SK-N-SH treated with all-trans-retinoic acid at 6 μM for 48 hours (cell line): ENCODE measurements at regions not wholly inside any gene's neighbourhood (a gene's known extent, or its start where the extent isn't known, plus 50 kb on each side); places are given as distances from the start of the nearest gene placed in this dataset.

ENCODE experiments used
- ARNTL ChIP-seq: fragments of 450-650 bp; formaldehyde crosslinking; IDR thresholded peaks from 2 replicates; pipeline ENCODE4 v1.5.0; 2020; ENCODE audit warnings: low read depth, mild to moderate bottlenecking, moderate library complexity, borderline replicate concordance
- CREB5 ChIP-seq: fragments of 250-450 bp; sonication (Bioruptor Pico); IDR thresholded peaks from 2 replicates; pipeline ENCODE4 v1.5.1; 2020; ENCODE audit warnings: low read depth, mild to moderate bottlenecking, moderate library complexity
- CSDC2 ChIP-seq: fragments of 250-450 bp; sonication (Bioruptor Pico); IDR thresholded peaks from 2 replicates; pipeline ENCODE4 v1.5.0; 2020; ENCODE audit warnings: mild to moderate bottlenecking, moderate library complexity
- OSR1 ChIP-seq: fragments of 250-450 bp; sonication (Bioruptor Pico); IDR thresholded peaks from 2 replicates; pipeline ENCODE4 v1.8.0; 2022; ENCODE audit warnings: moderate library complexity, mild to moderate bottlenecking, inconsistent platforms
- PPARA ChIP-seq: fragments of 250-450 bp; sonication (Bioruptor Pico); IDR thresholded peaks from 2 replicates; pipeline ENCODE4 v1.5.0; 2020; ENCODE audit warnings: mild to moderate bottlenecking, borderline replicate concordance
- SNAI2 ChIP-seq: fragments of 250-450 bp; sonication (Bioruptor Pico); IDR thresholded peaks from 2 replicates; pipeline ENCODE4 v1.5.0; 2020; ENCODE audit warnings: mild to moderate bottlenecking, moderate library complexity
- TCF4 ChIP-seq: fragments of 250-450 bp; sonication (Bioruptor Pico); IDR thresholded peaks from 2 replicates; pipeline ENCODE4 v1.8.0; 2021; ENCODE audit warnings: mild to moderate bottlenecking, moderate library complexity, borderline replicate concordance
- TOX ChIP-seq: fragments of 250-450 bp; sonication (Bioruptor Pico); IDR thresholded peaks from 2 replicates; pipeline ENCODE4 v1.8.0; 2021; ENCODE audit warnings: mild to moderate bottlenecking, moderate library complexity, borderline replicate concordance
- ZFP3 ChIP-seq: fragments of 250-450 bp; sonication (Bioruptor Pico); IDR thresholded peaks from 2 replicates; pipeline ENCODE4 v1.5.0; 2020; ENCODE audit warnings: mild to moderate bottlenecking, moderate library complexity
- TF ChIP-seq, protein P1 (sequence below): fragments of 250-450 bp; sonication (Bioruptor Pico); IDR thresholded peaks from 2 replicates; pipeline ENCODE4 v1.5.1; 2021; ENCODE audit warnings: mild to moderate bottlenecking, moderate library complexity
- TF ChIP-seq, protein P2 (sequence below): fragments of 250-450 bp; sonication (Bioruptor Pico); IDR thresholded peaks from 2 replicates; pipeline ENCODE4 v1.8.0; 2021; ENCODE audit warnings: low read depth, mild to moderate bottlenecking, moderate library complexity, borderline replicate concordance
- TF ChIP-seq, protein P3 (sequence below): fragments of 250-450 bp; sonication (Bioruptor Pico); IDR thresholded peaks from 2 replicates; pipeline ENCODE4 v1.8.0; 2020; ENCODE audit warnings: mild to moderate bottlenecking, moderate library complexity, borderline replicate concordance

- TF ChIP-seq TCF4, result no peak
- TF ChIP-seq, protein P1, sequence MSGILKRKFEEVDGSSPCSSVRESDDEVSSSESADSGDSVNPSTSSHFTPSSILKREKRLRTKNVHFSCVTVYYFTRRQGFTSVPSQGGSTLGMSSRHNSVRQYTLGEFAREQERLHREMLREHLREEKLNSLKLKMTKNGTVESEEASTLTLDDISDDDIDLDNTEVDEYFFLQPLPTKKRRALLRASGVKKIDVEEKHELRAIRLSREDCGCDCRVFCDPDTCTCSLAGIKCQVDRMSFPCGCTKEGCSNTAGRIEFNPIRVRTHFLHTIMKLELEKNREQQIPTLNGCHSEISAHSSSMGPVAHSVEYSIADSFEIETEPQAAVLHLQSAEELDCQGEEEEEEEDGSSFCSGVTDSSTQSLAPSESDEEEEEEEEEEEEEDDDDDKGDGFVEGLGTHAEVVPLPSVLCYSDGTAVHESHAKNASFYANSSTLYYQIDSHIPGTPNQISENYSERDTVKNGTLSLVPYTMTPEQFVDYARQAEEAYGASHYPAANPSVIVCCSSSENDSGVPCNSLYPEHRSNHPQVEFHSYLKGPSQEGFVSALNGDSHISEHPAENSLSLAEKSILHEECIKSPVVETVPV, result no peak
- TF ChIP-seq, protein P2, sequence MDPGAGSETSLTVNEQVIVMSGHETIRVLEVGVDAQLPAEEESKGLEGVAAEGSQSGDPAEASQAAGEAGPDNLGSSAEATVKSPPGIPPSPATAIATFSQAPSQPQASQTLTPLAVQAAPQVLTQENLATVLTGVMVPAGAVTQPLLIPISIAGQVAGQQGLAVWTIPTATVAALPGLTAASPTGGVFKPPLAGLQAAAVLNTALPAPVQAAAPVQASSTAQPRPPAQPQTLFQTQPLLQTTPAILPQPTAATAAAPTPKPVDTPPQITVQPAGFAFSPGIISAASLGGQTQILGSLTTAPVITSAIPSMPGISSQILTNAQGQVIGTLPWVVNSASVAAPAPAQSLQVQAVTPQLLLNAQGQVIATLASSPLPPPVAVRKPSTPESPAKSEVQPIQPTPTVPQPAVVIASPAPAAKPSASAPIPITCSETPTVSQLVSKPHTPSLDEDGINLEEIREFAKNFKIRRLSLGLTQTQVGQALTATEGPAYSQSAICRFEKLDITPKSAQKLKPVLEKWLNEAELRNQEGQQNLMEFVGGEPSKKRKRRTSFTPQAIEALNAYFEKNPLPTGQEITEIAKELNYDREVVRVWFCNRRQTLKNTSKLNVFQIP (CRISPR knock-in tag), result no peak
- no peak for TF ChIP-seq ZFP3 (CRISPR knock-in tag)
- no peak for TF ChIP-seq TOX (CRISPR knock-in tag)
- TF ChIP-seq PPARA (CRISPR knock-in tag), result no peak
- no peak for TF ChIP-seq SNAI2 (CRISPR knock-in tag)
- TF ChIP-seq, protein P3, sequence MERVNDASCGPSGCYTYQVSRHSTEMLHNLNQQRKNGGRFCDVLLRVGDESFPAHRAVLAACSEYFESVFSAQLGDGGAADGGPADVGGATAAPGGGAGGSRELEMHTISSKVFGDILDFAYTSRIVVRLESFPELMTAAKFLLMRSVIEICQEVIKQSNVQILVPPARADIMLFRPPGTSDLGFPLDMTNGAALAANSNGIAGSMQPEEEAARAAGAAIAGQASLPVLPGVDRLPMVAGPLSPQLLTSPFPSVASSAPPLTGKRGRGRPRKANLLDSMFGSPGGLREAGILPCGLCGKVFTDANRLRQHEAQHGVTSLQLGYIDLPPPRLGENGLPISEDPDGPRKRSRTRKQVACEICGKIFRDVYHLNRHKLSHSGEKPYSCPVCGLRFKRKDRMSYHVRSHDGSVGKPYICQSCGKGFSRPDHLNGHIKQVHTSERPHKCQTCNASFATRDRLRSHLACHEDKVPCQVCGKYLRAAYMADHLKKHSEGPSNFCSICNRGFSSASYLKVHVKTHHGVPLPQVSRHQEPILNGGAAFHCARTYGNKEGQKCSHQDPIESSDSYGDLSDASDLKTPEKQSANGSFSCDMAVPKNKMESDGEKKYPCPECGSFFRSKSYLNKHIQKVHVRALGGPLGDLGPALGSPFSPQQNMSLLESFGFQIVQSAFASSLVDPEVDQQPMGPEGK (CRISPR knock-in tag), result no peak
- TF ChIP-seq OSR1 (CRISPR knock-in tag), result no peak
- no peak for TF ChIP-seq CREB5
- no peak for TF ChIP-seq CSDC2 (CRISPR knock-in tag)
- no peak for TF ChIP-seq ARNTL (CRISPR knock-in tag)
These were observed 472.2 kb upstream of the ANO3 start for GRCh38 chr11:25859776-25860175.
